ENCODE measurements at regions not wholly inside any gene's neighbourhood (a gene's known extent, or its start where the extent isn't known, plus 50 kb on each side); places are given as distances from the start of the nearest gene placed in this dataset.
"Not testable (repeated sequence)": the region's sequence is repeated elsewhere in the genome, so short reads cannot be mapped to it uniquely, and the experiment has no call there.

GRCh38 chr5:62093411-62093810 is 212.6 kb upstream of the KIF2A start:
- no peak for DNase-seq (ENCODE audit: low spot score)

- peak; percentile 35 for DNase-seq (ENCODE audit: low spot score)
Measured at GRCh38 chr5:62093976-62094375, 212.0 kb upstream of the KIF2A start.

DNA sequence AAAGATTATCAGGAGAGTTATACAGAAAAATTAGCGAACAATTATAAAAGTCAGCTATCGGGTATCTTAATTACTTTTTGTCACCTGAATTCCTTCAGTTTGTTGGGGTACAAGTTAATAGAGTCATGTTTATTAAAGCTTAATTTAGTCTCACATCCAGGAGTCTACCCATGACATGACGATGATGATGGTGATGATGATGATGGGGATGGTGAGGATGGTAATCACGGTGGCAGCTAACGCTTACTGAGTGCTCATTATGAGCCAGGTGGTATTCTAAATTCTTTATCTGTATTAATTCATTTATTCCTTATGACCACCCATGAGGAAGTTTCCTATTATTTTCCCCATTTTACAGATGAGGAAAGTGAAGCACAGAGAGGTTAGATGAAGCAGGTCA is 208.6 kb upstream of the KIF2A start:
- DNase-seq (ENCODE audit: low spot score) = no peak

GRCh38 chr5:62100201-62100600 is 205.8 kb upstream of the KIF2A start:
- no peak for DNase-seq (ENCODE audit: low spot score)

DNA sequence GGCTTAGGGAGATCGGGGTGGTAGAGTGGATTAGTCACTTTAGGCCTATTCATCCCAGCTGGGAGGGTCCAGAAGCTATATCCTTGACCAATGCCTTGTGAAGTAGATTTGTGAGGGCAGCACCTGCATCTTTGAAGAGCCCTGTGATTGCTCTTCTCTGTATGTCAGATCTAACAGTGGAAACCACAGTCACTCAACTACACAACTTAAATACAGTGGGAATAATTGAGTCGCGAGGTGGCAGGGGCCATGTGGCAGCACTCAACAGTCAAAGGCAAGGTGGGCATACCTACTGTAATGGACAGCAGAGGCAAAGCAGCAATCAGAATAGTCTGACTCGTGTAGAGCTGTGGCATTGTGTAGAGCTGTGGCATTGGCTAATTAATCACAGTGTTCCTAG is 202.1 kb upstream of the KIF2A start:
- not testable (repeated sequence) for DNase-seq (ENCODE audit: low spot score)

DNA sequence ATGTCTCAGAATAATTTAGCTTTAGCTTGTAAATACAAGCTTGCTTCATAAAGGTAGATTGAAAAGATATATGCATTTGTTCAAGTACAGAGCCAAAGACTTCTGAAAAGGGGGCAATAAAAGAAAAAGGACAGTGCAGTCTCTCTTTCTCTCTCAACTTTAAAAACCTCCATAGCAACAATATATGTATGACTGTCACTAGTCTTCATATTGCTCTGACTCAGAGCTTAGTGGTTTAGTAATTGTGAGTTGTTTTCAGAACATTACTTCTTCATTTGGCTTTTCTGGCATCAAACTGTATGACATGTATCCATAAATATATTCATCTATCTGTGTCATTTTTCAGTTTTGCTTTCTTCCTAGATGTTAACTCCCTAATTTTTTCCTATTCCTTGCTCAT is 194.6 kb upstream of the KIF2A start:
- no peak for DNase-seq (ENCODE audit: low spot score)

- DNase-seq (ENCODE audit: low spot score) = no peak
Measured at GRCh38 chr5:62112689-62113228, 193.2 kb upstream of the KIF2A start.

DNA sequence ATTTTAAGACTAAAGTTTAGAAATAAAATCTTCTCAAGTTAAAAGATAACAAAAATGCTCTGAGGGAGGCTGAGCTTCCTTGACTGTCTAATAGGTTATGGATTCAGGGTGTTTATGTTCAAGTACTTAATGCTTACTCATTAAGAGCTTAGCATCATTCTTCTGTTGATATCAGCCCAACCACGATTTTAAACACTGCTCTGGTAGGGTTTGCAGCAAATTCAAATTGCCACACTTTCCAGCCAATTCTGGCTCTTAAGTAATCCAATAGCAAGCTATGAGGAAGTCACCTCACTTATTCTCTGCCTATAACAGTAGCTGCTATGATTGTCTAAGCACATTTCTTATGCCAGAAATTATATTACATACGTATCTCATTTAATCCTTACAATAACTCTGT is 191.0 kb upstream of the KIF2A start:
- no peak for DNase-seq (ENCODE audit: low spot score)

DNA sequence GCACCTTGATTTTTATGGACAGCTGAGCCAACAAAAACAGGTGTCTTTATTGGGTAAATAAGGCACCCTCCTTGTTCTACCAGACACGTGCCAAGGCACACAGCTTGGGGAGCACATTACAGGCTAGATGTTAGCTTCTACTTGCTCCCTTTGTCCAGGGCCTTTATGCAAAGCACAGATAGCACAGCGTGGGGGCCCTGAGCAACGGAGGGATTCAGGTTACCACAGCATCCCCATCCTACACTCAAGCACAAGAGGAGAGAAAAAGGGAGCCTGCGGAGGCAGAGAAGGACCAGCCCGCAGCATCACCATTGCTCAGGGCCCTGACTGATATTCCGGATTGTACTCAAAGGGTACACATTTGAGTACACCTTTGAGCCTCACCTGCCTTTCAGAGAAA is 181.7 kb upstream of the KIF2A start:
- DNase-seq (ENCODE audit: low spot score) = no peak

DNA sequence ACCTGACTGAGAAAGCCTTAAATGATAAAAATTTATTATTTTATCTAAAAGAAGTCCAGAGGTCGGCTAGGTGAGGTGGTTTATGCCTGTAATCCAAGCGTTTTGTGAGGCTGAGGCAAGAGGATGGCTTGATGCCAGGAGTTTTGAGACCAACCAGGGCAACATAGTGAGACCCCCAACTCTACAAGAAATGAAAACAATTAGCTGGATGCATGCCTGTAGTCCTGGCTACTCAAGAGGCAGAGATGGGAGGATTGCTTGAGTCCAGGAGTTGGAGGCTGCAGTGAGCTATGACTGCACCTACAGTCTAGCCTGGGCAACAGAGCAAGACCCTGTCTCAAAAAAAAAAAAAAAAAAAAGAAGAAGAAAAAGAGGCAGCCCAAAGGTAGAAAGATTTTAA is 179.9 kb upstream of the KIF2A start:
- DNase-seq (ENCODE audit: low spot score) = no peak

GRCh38 chr5:62127098-62127736 is 178.8 kb upstream of the KIF2A start:
- DNase-seq (ENCODE audit: low spot score) = no peak

DNA sequence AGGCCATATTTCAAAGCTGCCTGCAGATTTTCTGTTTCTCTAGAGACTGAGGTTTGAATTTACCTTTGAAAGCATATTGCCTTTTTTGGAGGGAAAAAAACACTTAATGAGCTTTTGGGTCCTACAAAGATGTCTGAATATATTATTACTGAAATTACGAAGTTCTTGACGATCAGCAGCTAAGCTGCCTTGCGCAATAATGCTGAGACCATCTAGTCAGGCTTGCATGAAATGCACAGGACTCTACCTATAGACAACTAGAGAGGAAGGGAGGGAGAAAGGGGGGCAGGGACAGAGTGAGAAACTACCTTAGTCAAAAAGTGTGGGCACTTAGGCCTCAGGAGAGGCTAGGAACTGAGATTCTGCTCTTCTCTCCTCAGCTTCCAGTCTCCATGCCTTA is 175.9 kb upstream of the KIF2A start:
- no peak for DNase-seq (ENCODE audit: low spot score)

DNA sequence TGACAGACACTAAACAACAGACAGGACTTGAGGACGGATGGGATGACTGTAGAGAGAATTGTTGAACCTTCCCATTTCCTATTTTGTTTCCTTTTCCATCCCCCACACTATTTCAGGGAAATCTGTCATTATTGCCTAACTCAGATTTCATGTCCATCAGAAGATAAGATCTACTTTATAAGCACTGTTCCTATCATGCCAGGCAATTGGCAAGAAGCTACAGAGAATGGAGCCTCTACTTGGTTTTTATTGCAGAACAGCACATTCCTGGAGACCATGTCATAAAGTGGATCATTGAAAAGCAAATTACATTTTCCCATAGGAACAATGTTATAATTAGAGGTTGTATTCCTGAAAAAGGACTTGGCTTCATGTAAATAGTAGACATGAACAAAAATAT is 173.7 kb upstream of the KIF2A start:
- DNase-seq (ENCODE audit: low spot score) = no peak

DNA sequence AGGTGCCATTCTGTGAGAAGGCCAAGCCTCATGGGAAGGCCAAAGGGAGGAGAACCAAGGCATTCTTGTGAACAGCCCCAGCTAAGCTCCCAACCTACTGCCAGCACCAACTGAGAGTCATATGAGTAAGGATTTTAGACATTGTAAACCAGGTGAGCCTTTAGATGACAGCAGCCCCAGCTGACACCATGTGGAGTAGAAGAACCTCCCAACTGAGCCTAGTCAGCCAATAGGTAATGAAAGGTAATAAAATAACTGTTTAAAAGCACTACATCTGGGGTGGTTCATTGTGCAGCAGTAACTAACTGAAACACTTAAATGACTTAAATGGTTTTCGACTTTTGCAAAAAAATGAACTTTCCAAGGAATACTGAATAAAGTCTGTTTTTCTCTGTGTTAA is 172.6 kb upstream of the KIF2A start:
- DNase-seq (ENCODE audit: low spot score) = no peak

GRCh38 chr5:62134811-62135210 is 171.2 kb upstream of the KIF2A start:
- no peak for DNase-seq (ENCODE audit: low spot score)

- DNase-seq (ENCODE audit: low spot score) = no peak
Measured at GRCh38 chr5:62137628-62138027, 168.4 kb upstream of the KIF2A start.

DNA sequence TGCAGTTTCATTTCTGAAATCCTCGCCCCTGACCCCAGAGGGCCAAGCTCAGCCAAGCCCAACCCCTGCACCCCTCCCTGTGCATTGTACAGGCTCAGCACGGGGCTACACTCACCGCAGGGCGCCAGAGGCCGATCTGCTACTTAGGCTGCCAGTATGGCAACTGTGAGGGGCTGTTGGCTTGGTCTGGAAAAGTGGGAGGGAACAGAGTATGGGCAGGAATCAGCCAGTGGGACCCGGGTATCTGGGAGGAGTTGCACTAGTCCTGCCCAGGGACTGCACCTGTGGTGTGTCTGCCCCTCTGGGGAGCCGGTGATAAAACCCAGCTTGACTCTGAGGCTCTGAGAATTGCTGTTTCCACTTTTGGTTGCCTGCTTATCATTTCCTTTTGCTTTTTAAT is 167.4 kb upstream of the KIF2A start:
- DNase-seq (ENCODE audit: low spot score) = no peak

DNA sequence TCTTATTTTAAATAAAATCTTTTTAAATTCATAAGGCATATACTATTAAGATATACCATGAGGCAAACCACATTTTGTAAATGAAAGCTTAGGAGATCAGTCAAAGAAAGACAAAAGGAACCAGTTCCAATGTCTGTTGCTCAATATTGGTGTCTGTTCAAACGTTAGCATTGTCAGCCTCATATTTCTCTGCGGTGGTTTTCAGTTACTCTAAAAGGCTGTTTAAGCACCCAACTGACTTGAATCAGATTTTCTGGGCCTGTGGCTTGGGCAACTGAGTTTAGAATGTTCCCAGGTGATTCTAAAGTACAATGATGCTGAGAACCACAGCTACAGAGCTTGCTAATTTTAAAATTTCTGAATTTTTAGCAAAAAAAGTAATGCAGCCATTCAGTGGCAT is 166.3 kb upstream of the KIF2A start:
- no peak for DNase-seq (ENCODE audit: low spot score)

GRCh38 chr5:62142351-62142750 is 163.7 kb upstream of the KIF2A start:
- no peak for DNase-seq (ENCODE audit: low spot score)

DNA sequence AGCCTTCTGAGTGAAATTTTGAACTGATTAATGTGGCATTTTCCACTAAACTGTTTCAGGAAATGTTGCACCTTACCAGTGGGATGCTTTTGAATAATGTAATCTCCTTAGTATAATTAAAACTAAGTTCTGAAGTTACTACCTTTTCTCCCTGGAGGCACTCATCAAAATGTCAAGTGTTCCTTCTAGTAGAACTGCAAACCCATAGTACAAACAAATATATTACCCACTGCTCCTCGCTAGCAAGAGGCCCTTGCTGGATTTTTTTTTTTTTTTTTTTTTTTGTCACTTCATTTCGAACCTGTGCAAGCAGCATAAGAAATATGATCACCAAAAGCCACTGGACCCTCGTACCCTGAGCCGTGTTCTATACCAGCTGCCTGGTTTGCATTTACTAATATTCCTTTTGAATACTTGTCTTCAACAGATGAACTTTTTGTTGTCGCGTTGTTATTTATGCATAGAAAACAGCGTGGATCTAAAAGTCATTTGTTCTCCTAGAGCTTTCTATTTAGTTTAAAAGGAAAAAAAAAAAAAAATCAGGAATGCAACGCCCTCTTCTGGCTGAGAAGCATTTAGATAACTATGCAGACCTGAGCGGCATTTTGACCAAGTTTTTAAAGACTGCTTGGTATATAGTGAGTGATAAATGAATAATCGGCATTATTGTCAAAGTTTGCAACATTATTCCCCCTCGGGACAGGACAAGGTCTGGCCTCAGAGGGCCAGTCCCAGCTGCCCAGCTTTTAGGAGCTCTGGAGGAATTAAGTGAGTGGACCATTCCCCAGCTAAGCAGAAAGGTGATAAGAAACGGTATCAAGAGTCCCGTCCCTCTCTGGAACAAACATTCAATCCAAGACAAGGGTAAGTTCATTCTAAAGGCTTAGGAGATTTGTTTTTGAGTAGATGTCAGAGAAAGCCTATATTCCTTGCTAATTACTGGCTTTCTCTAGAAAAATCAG is 162.5 kb upstream of the KIF2A start:
- DNase-seq (ENCODE audit: low spot score) = peak; percentile 32

DNA sequence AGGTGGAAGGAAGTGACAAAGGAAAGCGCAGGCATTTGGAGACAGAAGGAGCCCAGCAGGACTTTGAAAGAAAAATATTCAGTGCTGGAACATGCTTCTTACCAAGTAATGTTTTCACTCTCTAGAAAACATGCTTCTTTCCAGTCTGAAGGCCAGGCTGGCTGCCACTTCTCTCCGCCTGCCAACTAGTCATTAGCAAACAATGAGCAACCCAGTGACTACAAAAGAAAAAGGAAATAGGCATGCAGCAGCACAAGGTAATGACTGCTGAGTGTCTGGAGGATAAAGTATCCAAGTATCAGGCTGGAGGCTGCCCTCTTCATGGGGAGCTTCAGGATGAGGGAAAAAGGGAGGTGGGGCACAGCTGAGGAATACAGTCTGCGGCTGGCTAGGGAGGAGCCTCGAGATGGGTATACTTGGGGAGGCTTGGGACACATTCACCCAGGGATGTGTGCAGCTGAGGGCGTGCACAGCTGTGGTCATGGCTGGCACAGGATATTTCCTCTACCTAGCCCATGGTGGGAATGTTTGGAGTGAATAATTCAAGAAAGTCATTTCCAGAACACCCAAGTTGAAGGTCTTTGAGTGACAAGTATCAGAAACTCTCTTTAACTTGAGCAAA is 161.5 kb upstream of the KIF2A start:
- no peak for DNase-seq (ENCODE audit: low spot score)

GRCh38 chr5:62149879-62150278 is 156.1 kb upstream of the KIF2A start:
- no peak for DNase-seq (ENCODE audit: low spot score)

Measured in A172 (cell line).